ENCODE measurements at regions not wholly inside any gene's neighbourhood (a gene's known extent, or its start where the extent isn't known, plus 50 kb on each side); places are given as distances from the start of the nearest gene placed in this dataset.

GRCh38 chrX:39619182-39620009, 478.4 kb downstream of the BCOR start:
- no CpG with 5 or more reads among the region's 7 CpGs for WGBS, 2 experiments (ENCODE audit: extremely low coverage in 2 of 2, insufficient read length in 1 of 2)
- dilution Hi-C loops (cut with HindIII; ENCODE audit: low sequenced_read_pairs, unreplicated experiment), result no loop called here

More at GRCh38 chrX:39619182-39620009, 478.4 kb downstream of the BCOR start:
- no peak for TF ChIP-seq CHD1 (IDR thresholded peaks at IDR 0.05; ENCODE audit: low read depth, low read length)
- TF ChIP-seq BHLHE40 (IDR thresholded peaks at IDR 0.05; ENCODE audit: low read depth, low read length), result no peak
- no peak for TF ChIP-seq MXI1 (IDR thresholded peaks at IDR 0.05; ENCODE audit: borderline replicate concordance, low read depth, low read length)
- no peak for TF ChIP-seq SMC3 (IDR thresholded peaks at IDR 0.05; ENCODE audit: low read depth, low read length)
- no peak for TF ChIP-seq POLR2A (IDR thresholded peaks at IDR 0.05; ENCODE audit: low read depth, low read length)
- TF ChIP-seq NFE2L2 (IDR thresholded peaks at IDR 0.05; ENCODE audit: low read depth, low read length), result no peak
- TF ChIP-seq ELK1 (IDR thresholded peaks at IDR 0.05; ENCODE audit: borderline replicate concordance, low read depth, low read length), result no peak
- no peak for TF ChIP-seq FOS (IDR thresholded peaks at IDR 0.05; ENCODE audit: low read depth, low read length)
- TF ChIP-seq USF2 (IDR thresholded peaks at IDR 0.05; ENCODE audit: low read depth, low read length), result no peak
- TF ChIP-seq MAZ (IDR thresholded peaks at IDR 0.05; ENCODE audit: borderline replicate concordance, low read depth, low read length), result no peak
- TF ChIP-seq RCOR1 (IDR thresholded peaks at IDR 0.05; ENCODE audit: insufficient replicate concordance, low read length), result no peak
- no peak for TF ChIP-seq CTCF (conservative IDR thresholded peaks at IDR 0.05; ENCODE audit: low read depth, low read length)
- no peak for TF ChIP-seq RFX5 (IDR thresholded peaks at IDR 0.05; ENCODE audit: low read depth, low read length)
- no peak for TF ChIP-seq CEBPB (IDR thresholded peaks at IDR 0.05; ENCODE audit: low read depth, low read length)
- no peak for TF ChIP-seq MAFK (IDR thresholded peaks at IDR 0.05; ENCODE audit: low read depth, low read length)
- TF ChIP-seq RAD21 (IDR thresholded peaks at IDR 0.05; ENCODE audit: low read length), result no peak
- no peak overlapping the region for H3K14ac ChIP-seq (replicated peaks; ENCODE audit: low read depth, low read length)
- H3K27me3 ChIP-seq (ENCODE audit: control insufficient read depth, insufficient read depth, low read length), result peaks cover 12% of the 10 kb centered on the region
- H3K4me2 ChIP-seq (ENCODE audit: low read depth, low read length), result no peak overlapping the region
- no peak overlapping the region for H3K9ac ChIP-seq (ENCODE audit: low read depth, low read length)
- no peak overlapping the region for H3K27ac ChIP-seq (ENCODE audit: insufficient read depth, low read length)
- no peaks in the 10 kb centered on the region for H4K20me1 ChIP-seq (ENCODE audit: insufficient read depth, low read length)
- DNase-seq (no peak), ATAC-seq (ENCODE audit: low read depth) (no peak)
- no peak overlapping the region for H2BK5ac ChIP-seq (ENCODE audit: low read depth, low read length, poor library complexity, severe bottlenecking)
- no peaks in the 10 kb centered on the region for H3K9me1 ChIP-seq (ENCODE audit: insufficient read depth, low read length)
- ChIA-PET POLR2A (ENCODE audit: unreplicated experiment) (no interaction called here), CTCF (no interaction called here)
- intact Hi-C loops (cut with micrococcal nuclease), result no loop called here
- H3K18ac ChIP-seq (ENCODE audit: low read depth, low read length), result no peak overlapping the region
- H3K79me1 ChIP-seq (ENCODE audit: low read depth in 1 of 2, low read length in 2 of 2), result no peaks in the 10 kb centered on the region
- in situ Hi-C loops (cut with MboI; ENCODE audit: low sequenced_read_pairs), result loop anchor here (10.0 kb wide), 1 partner anchor 55 kb away; no protein-coding TSS in a partner anchor
- H3K4ac ChIP-seq (ENCODE audit: low read depth, low read length), result no peak overlapping the region
- no peak overlapping the region for H4K8ac ChIP-seq (ENCODE audit: low read depth in 2 of 2, low read length in 2 of 2)
- no TSS peak for BruUV-seq (replicated peaks)
- no peak overlapping the region for H3K23ac ChIP-seq (ENCODE audit: low read depth, low read length)
- H2BK120ac ChIP-seq (ENCODE audit: low read depth, low read length), result no peak overlapping the region
- no peak overlapping the region for H2AK9ac ChIP-seq (replicated peaks; ENCODE audit: low read depth, low read length, poor library complexity)
- no peaks in the 10 kb centered on the region for H3K4me1 ChIP-seq (ENCODE audit: control insufficient read depth, insufficient read depth, low read length)
- no peak overlapping the region for H4K91ac ChIP-seq (ENCODE audit: insufficient read depth, low read depth, low read length)
- no peak overlapping the region for H2BK15ac ChIP-seq (ENCODE audit: low read depth, low read length)
- no peaks in the 10 kb centered on the region for H3K36me3 ChIP-seq (ENCODE audit: control insufficient read depth, insufficient read depth, low read length)
- no peak overlapping the region for H2AFZ ChIP-seq (replicated peaks; ENCODE audit: low read length, poor library complexity)
- no peak overlapping the region for H3K4me3 ChIP-seq (ENCODE audit: insufficient read depth, low read depth, low read length)
- H2AK5ac ChIP-seq (ENCODE audit: low read depth, low read length), result no peak overlapping the region
- no peak overlapping the region for H2BK20ac ChIP-seq (ENCODE audit: low read depth, low read length)
- H3K9me3 ChIP-seq (ENCODE audit: control insufficient read depth, insufficient read depth, low read length), result no peaks in the 10 kb centered on the region; the same call in 1 of the 2 replicates
- H4K5ac ChIP-seq (ENCODE audit: low read depth, low read length), result no peak overlapping the region
- no peak overlapping the region for H3K56ac ChIP-seq (ENCODE audit: extremely low read depth, insufficient read depth, low read length)

Data from IMR-90 (cell line).